ENCODE measurements at regions not wholly inside any gene's neighbourhood (a gene's known extent, or its start where the extent isn't known, plus 50 kb on each side); places are given as distances from the start of the nearest gene placed in this dataset.
"Not testable (repeated sequence)": the region's sequence is repeated elsewhere in the genome, so short reads cannot be mapped to it uniquely, and the experiment has no call there.

DNA sequence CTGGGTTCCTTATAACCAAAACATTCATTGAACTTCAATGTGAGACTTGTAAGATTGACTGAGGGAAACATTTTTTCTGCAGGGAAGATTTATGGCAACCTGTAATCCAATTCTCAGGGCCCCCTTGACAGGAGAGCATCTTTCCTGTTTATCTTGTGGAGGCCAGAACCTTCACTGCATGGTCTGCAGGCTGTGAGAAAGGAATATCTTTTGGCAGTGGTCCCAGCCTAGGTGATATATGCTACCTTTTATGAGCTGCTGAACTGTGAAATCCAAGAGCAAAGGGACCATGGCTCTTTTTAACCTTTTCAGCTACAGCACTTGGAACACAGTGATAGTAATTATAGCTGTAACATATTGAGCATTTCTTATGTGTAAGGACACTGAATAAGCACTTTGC, 590.2 kb upstream of the B3GAT1 start:
- TF ChIP-seq, protein P1, sequence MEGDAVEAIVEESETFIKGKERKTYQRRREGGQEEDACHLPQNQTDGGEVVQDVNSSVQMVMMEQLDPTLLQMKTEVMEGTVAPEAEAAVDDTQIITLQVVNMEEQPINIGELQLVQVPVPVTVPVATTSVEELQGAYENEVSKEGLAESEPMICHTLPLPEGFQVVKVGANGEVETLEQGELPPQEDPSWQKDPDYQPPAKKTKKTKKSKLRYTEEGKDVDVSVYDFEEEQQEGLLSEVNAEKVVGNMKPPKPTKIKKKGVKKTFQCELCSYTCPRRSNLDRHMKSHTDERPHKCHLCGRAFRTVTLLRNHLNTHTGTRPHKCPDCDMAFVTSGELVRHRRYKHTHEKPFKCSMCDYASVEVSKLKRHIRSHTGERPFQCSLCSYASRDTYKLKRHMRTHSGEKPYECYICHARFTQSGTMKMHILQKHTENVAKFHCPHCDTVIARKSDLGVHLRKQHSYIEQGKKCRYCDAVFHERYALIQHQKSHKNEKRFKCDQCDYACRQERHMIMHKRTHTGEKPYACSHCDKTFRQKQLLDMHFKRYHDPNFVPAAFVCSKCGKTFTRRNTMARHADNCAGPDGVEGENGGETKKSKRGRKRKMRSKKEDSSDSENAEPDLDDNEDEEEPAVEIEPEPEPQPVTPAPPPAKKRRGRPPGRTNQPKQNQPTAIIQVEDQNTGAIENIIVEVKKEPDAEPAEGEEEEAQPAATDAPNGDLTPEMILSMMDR (IDR thresholded peaks at IDR 0.05; ENCODE audit: low read depth, low read length), result no peak
- DNase-seq (ENCODE audit: extremely low read depth, low read depth), result no peak

DNA sequence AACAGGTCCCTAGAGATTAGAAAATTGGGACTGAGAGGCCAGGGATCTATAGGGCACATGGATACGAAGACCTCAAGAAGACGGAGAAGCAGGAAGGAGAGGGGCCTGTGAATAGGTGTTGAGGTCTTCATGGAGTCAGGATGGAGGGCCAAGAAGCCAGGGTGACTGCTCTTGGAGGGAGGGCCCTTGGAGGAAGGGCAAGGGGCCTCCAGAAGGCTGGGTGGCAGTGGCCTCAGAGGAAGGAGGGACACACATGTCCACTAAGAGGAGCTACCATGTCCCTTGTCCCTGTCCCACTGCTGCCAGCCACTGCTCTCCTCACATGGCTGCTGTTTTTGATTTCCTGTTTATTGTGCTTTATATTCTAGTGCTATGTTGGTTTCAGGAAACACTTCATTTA, 589.5 kb upstream of the B3GAT1 start:
- no peak for DNase-seq (ENCODE audit: extremely low read depth, low read depth)
- TF ChIP-seq, protein P1 (IDR thresholded peaks at IDR 0.05; ENCODE audit: low read depth, low read length), result no peak

DNA sequence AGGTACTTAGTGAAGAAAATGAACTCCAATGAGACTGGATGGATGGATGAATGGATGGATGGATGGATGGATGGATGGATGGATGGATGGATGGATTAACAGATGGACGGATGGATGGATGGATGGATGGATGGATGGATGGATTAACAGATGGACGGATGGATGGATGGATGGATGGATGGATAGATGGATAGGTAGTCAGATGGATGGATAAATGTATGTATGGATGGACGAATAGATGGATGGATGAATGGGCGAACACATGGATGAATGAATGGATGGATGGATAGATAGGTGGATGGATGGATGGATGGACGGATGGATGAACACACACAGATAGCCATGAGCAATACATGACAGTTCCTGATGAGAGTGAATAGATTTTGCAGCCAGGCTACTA, 589.0 kb upstream of the B3GAT1 start:
- not testable (repeated sequence) for DNase-seq (ENCODE audit: extremely low read depth, low read depth)

DNA sequence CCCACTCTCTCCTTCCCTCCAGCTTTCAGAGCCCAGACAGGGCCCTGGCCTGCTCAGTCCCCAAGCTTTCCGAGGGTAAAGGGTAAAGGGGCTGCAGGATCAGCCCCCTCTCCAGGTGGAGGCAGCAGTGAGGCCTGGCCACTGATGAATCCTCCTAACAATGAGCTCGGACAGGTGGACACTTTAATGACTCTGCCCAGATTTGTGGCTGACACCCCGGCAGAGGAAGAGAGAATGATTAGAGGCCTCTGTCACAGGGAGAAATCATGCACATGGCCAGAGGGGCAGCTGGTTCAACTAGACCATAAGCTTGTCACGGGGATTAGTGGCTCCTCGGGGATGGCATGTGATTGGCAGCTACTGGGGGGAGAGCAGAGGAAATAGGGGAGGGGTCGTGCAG, 587.5 kb upstream of the B3GAT1 start:
- DNase-seq (ENCODE audit: extremely low read depth, low read depth), result no peak

DNA sequence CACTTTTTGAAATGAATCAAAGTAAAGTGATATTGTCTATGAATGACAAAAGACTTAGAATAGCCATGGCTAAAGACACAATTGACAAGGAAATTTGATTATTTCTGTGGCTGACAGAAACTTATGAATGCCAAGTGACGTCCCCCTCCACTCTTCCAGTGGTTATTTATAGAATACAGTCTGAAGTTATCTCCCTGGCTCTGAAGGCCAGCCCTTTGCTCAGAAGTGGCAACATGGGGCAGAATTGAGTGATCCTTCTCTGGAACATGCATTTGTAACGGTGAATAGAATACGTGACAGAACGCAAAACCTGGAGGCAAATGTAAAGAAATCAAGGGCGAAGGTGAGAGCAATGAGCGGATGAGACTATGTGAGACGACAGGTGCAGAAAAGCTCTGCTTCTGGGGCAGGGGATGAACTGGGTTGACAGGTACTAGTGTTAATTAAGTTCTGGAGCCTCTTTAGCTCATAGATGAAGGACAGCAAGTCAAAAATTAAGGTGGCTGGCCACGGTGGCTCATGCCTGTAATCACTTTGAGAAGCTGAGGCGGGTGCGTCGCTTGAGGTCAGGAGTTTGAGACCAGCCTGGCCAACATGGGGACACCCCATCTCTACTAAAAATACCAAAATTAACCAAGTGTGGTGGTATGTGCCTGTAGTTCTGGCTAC, 585.7 kb upstream of the B3GAT1 start:
- TF ChIP-seq, protein P1 (IDR thresholded peaks at IDR 0.05; ENCODE audit: low read depth, low read length), result no peak
- no peak for DNase-seq (ENCODE audit: extremely low read depth, low read depth)

More for the DNA sequence above, 587.5 kb upstream of the B3GAT1 start:
- TF ChIP-seq, protein P1 (IDR thresholded peaks at IDR 0.05; ENCODE audit: low read depth, low read length), result no peak

DNA sequence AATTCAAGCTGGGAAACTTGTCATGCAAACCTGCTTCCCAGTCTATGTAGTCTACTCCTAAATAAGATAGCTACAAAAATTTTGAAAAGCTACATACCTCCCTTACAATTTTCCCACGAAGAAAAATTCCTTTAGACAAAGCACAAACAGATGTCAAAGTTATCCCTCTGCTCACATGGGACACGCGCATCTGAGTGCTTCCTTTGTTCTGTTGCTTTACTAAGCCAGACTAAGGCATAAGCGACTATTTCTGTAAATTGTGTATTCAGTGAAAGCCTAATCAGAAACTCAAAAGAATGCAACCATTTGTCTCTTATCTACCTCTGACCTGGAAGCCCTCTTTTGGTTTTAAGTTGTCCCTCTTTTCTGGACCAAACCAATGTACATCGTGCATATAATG, 583.7 kb upstream of the B3GAT1 start:
- TF ChIP-seq, protein P1 (IDR thresholded peaks at IDR 0.05; ENCODE audit: low read depth, low read length), result no peak
- no peak for DNase-seq (ENCODE audit: extremely low read depth, low read depth)

DNA sequence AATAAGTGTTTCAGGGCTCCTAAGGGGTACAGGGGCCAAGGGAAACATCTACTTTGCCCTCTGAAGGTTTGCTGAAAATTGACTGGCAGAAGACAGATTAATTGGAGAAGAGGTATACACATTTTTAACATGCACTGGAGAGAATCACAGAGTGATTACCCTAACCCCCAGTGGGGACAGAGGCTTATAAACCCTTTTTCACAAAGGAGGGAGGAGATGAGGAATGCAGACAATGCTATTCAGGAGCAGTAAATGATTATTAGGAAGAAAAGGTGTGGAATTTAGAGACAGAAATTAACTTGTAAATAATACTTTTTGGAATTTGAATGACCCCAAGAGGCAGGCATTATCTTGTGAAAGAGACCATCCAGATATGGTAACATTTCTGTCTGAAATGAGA, 582.4 kb upstream of the B3GAT1 start:
- TF ChIP-seq, protein P1 (IDR thresholded peaks at IDR 0.05; ENCODE audit: low read depth, low read length), result no peak
- DNase-seq (ENCODE audit: extremely low read depth, low read depth), result no peak

DNA sequence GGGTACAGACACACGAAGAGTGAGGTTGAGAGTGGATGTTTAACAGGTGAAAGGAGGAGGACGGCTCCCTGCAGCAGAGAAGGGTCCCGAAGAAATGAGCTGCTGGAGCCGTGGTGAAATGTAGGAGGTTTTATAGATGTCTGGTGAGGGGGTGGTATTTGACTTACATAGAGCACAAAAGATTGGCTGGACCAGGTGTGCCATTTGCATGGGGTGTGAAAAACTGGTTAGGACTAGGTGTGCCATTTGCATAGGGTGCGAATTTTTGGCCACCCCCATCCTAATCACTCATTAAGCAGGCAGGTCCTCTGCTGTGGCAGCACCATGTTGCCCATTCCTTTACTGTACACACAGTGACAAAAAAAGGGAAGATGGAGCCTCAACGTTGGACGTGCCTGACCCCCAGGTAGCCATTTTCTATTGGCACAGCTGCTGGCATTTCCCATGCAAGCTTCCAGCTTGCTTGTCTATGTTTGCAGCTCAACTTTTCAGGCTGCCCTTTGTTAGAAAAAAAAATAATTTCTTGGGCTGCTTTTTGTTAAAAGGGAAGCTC, 581.7 kb upstream of the B3GAT1 start:
- TF ChIP-seq, protein P1 (IDR thresholded peaks at IDR 0.05; ENCODE audit: low read depth, low read length), result no peak
- DNase-seq (ENCODE audit: extremely low read depth, low read depth), result no peak
